Endothelial cell of umbilical vein (primary cell): ENCODE measurements at regions not wholly inside any gene's neighbourhood (a gene's known extent, or its start where the extent isn't known, plus 50 kb on each side); places are given as distances from the start of the nearest gene placed in this dataset.

Experiments used
- BruUV-seq: library from RNA; stranded (reverse); fragments of 400-500 nt; replicated peaks from 2 replicates; lab custom pipeline; 2021; lab: Mats Ljungman, UMichigan
- CTCF ChIA-PET: fragments of 300-600, 350-600 bp; sonication (Branson Sonifier 250); formaldehyde crosslinking; loops from one replicate; lab custom pipeline; 2021; ENCODE audit warnings: antibody characterized with exemption, inconsistent platforms; lab: Charles Lee
- POLR2A ChIA-PET: fragments of 300-600, 350-600 bp; sonication (Branson Sonifier 250); formaldehyde crosslinking; loops from one replicate; lab custom pipeline; 2021; ENCODE audit warnings: antibody characterized with exemption, inconsistent platforms; lab: Charles Lee
- DNase-seq: peaks from one replicate; pipeline ENCODE4 v3.0.0-alpha.2; 2011; ENCODE audit warnings: low read depth, low spot score
- FAIRE-seq: peaks from 2 replicates; lab custom pipeline; 2011; peaks lifted over from hg19 to GRCh38; lab: Jason Lieb, UNC
- H2AFZ ChIP-seq: 2 replicates; pipeline ENCODE4 v1.6.0; 2012; ENCODE audit warnings: low read depth, low read length, control low read depth, inconsistent platforms
- H3K27ac ChIP-seq: 2 replicates; pipeline ENCODE4 v1.5.1; 2011; ENCODE audit warnings: low read depth, mild to moderate bottlenecking, control low read depth, low read length, moderate library complexity; ENCODE audit not compliant: insufficient read depth
- H3K27me3 ChIP-seq, 2 experiments: 2 replicates each; pipeline versions ENCODE4 v1.6.0 to v1.6.1; 2011; ENCODE audit warnings: low read length in 2 of 2, mixed read lengths in 1 of 2; ENCODE audit not compliant: control insufficient read depth in 2 of 2, insufficient read depth in 2 of 2
- H3K36me3 ChIP-seq, 2 experiments: 2 replicates in 1 of 2; 3 replicates in 1 of 2; pipeline ENCODE4 v1.5.1; 2011; ENCODE audit warnings: low read length in 2 of 2, mild to moderate bottlenecking in 1 of 2, moderate library complexity in 1 of 2; ENCODE audit not compliant: control insufficient read depth in 2 of 2, insufficient read depth in 2 of 2; ENCODE audit errors: extremely low read depth in 1 of 2
- H3K4me1 ChIP-seq: 3 replicates; pipeline ENCODE4 v1.5.1; 2011; ENCODE audit warnings: mild to moderate bottlenecking, low read length; ENCODE audit not compliant: control insufficient read depth, insufficient read depth; ENCODE audit errors: extremely low read depth
- H3K4me2 ChIP-seq: 2 replicates; pipeline ENCODE4 v1.6.1; 2011; ENCODE audit warnings: low read length, control low read depth, mixed read lengths; ENCODE audit not compliant: insufficient read depth
- H3K4me3 ChIP-seq, 3 experiments: fragments of 200-600 bp in 1 of 3; sonication (generic), shearing (Covaris generic) in 1 of 3; replicated peaks in 1 of 3; 2 replicates each; pipeline ENCODE4 v1.5.1; 2011 to 2016; ENCODE audit warnings: control low read depth in 3 of 3, low read length in 3 of 3, mild to moderate bottlenecking in 2 of 3, inconsistent platforms in 1 of 3, low read depth in 1 of 3, moderate library complexity in 1 of 3; ENCODE audit not compliant: insufficient read depth in 1 of 3
- H3K79me2 ChIP-seq: 2 replicates; pipeline ENCODE4 v1.6.0; 2012; ENCODE audit warnings: low read length, inconsistent platforms; ENCODE audit not compliant: control insufficient read depth, insufficient read depth
- H3K9ac ChIP-seq: replicated peaks from 2 replicates; pipeline ENCODE3; 2011; ENCODE audit warnings: low read length, control low read depth; ENCODE audit not compliant: insufficient read depth; ENCODE audit errors: extremely low read depth
- H3K9me1 ChIP-seq: replicated peaks from 3 replicates; pipeline ENCODE4 v1.6.0; 2011; ENCODE audit warnings: mild to moderate bottlenecking, low read length; ENCODE audit not compliant: control insufficient read depth, insufficient read depth; ENCODE audit errors: extremely low read depth
- H3K9me3 ChIP-seq: replicated peaks from 2 replicates; pipeline ENCODE4 v1.5.1; 2012; ENCODE audit warnings: low read length, inconsistent platforms; ENCODE audit not compliant: control insufficient read depth, insufficient read depth
- H4K20me1 ChIP-seq: replicated peaks from 2 replicates; pipeline ENCODE3; 2011; ENCODE audit warnings: mild to moderate bottlenecking, low read length; ENCODE audit not compliant: control insufficient read depth, insufficient read depth; ENCODE audit errors: extremely low read depth
- EZH2 ChIP-seq: IDR thresholded peaks from 2 replicates; pipeline ENCODE4 v1.6.1; 2012; ENCODE audit warnings: borderline replicate concordance, low read depth, mild to moderate bottlenecking, moderate library complexity, low read length, inconsistent platforms; ENCODE audit not compliant: severe bottlenecking
- FOS ChIP-seq: IDR thresholded peaks from 2 replicates; pipeline ENCODE4 v1.6.1; 2011; ENCODE audit warnings: mild to moderate bottlenecking, low read length, moderate library complexity, borderline replicate concordance; ENCODE audit not compliant: insufficient read depth
- GATA2 ChIP-seq: IDR thresholded peaks from 2 replicates; pipeline ENCODE4 v1.7.0; 2011; ENCODE audit warnings: low read depth, mild to moderate bottlenecking, moderate library complexity, mixed read lengths, low read length; ENCODE audit not compliant: insufficient read length, insufficient read depth
- JUN ChIP-seq: IDR thresholded peaks from 2 replicates; pipeline ENCODE4 v1.6.1; 2011; ENCODE audit warnings: borderline replicate concordance, low read depth; ENCODE audit not compliant: insufficient read length, insufficient read depth
- MYC ChIP-seq: IDR thresholded peaks from one replicate; pipeline ENCODE4 v1.6.1; 2011; ENCODE audit warnings: mild to moderate bottlenecking, low read depth, low read length
- POLR2A ChIP-seq: IDR thresholded peaks from 2 replicates; pipeline ENCODE4 v1.6.1; 2012; ENCODE audit warnings: low read depth, mild to moderate bottlenecking, control low read depth, low read length
- POLR2AphosphoS5 ChIP-seq: IDR thresholded peaks from 2 replicates; pipeline ENCODE4 v1.6.1; 2012; ENCODE audit warnings: low read depth, mild to moderate bottlenecking, control low read depth, low read length, moderate library complexity; ENCODE audit not compliant: insufficient read depth
- dilution Hi-C: fragments of 300-500 bp; cut with MboI; formaldehyde crosslinking; loops from one replicate; pipeline ENCODE4 v1.15.0; 2019; ENCODE audit warnings: low sequenced_read_pairs; ENCODE audit not compliant: extremely low pct_ligation_motif_present
- intact Hi-C: fragments of 100-400 bp; cut with micrococcal nuclease; formaldehyde crosslinking; loops from one replicate; pipeline ENCODE4 v1.10.0; 2022
- TF ChIP-seq, protein P1 (sequence below): IDR thresholded peaks from 2 replicates; pipeline ENCODE4 v1.6.1; 2011; ENCODE audit not compliant: insufficient read depth, insufficient read length
- TF ChIP-seq, protein P2 (sequence below), 2 donors: IDR thresholded peaks; 1 replicate in 1 of 2; 2 replicates in 1 of 2; pipeline ENCODE4 v1.5.1; 2011; ENCODE audit warnings: low read length in 2 of 2, mild to moderate bottlenecking in 2 of 2, moderate library complexity in 2 of 2, control low read depth in 1 of 2, inconsistent platforms in 1 of 2, low read depth in 1 of 2; ENCODE audit not compliant: insufficient read depth in 1 of 2; ENCODE audit errors: extremely low read depth in 1 of 2

- Histone ChIP-seq H3K79me2 (no peaks in the 10 kb centered on the region), H3K27me3 (no peaks in the 10 kb centered on the region), H3K27ac (no peak overlapping the region), H3K9ac (no peak overlapping the region), H3K9me3 (no peaks in the 10 kb centered on the region), H3K4me1 (no peaks in the 10 kb centered on the region), H3K36me3 (no peaks in the 10 kb centered on the region), H3K4me3 (no peak overlapping the region), H3K4me2 (no peak overlapping the region), H2AFZ (no peak overlapping the region), H4K20me1 (no peaks in the 10 kb centered on the region), H3K9me1 (no peaks in the 10 kb centered on the region)
- TF ChIP-seq POLR2A: no peak
- no peak for TF ChIP-seq GATA2
- no peak for TF ChIP-seq MYC
- TF ChIP-seq, protein P1, sequence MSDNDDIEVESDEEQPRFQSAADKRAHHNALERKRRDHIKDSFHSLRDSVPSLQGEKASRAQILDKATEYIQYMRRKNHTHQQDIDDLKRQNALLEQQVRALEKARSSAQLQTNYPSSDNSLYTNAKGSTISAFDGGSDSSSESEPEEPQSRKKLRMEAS: no peak
- TF ChIP-seq JUN: no peak
- no peak for TF ChIP-seq POLR2AphosphoS5
- TF ChIP-seq, protein P2, sequence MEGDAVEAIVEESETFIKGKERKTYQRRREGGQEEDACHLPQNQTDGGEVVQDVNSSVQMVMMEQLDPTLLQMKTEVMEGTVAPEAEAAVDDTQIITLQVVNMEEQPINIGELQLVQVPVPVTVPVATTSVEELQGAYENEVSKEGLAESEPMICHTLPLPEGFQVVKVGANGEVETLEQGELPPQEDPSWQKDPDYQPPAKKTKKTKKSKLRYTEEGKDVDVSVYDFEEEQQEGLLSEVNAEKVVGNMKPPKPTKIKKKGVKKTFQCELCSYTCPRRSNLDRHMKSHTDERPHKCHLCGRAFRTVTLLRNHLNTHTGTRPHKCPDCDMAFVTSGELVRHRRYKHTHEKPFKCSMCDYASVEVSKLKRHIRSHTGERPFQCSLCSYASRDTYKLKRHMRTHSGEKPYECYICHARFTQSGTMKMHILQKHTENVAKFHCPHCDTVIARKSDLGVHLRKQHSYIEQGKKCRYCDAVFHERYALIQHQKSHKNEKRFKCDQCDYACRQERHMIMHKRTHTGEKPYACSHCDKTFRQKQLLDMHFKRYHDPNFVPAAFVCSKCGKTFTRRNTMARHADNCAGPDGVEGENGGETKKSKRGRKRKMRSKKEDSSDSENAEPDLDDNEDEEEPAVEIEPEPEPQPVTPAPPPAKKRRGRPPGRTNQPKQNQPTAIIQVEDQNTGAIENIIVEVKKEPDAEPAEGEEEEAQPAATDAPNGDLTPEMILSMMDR (IDR thresholded peaks at IDR 0.05; ENCODE audit: extremely low read depth in 1 of 2, insufficient read depth in 1 of 2, low read depth in 1 of 2, low read length in 2 of 2): no peak
- no peak for TF ChIP-seq FOS
- no peak for TF ChIP-seq EZH2
- CTCF ChIA-PET: interaction anchor here (0.7 kb wide), 1 partner anchor 54 kb away, joined by 3 read pairs; no protein-coding TSS in a partner anchor
- intact Hi-C loops: no loop called here
- no TSS peak for BruUV-seq
- DNase-seq (no peak), FAIRE-seq (no peak)
- POLR2A ChIA-PET: no interaction called here
- dilution Hi-C loops: no loop called here
Observed at GRCh38 chr12:69000074-69000473, 67.1 kb upstream of the CPM start.
